ENCODE measurements at regions not wholly inside any gene's neighbourhood (a gene's known extent, or its start where the extent isn't known, plus 50 kb on each side); places are given as distances from the start of the nearest gene placed in this dataset.

GRCh38 chr6:167424060-167424673 is 99.3 kb downstream of the TTLL2 start:
- 0 out of 2 replicates have a peak, but pooled peaks have one; percentile 25 for TF ChIP-seq ATF3 (CRISPR knock-in tag; IDR thresholded peaks at IDR 0.05)
- TF ChIP-seq KDM1A (CRISPR knock-in tag; IDR thresholded peaks at IDR 0.05) = peak; percentile 43; the same call in 1 of the 2 replicates
- TF ChIP-seq CTCF (CRISPR knock-in tag; IDR thresholded peaks at IDR 0.05) = no peak
- TF ChIP-seq ZFP82 (CRISPR knock-in tag; IDR thresholded peaks at IDR 0.05; ENCODE audit: borderline replicate concordance) = no peak
